Liver (tissue), 8 donors: ENCODE measurements at regions not wholly inside any gene's neighbourhood (a gene's known extent, or its start where the extent isn't known, plus 50 kb on each side); places are given as distances from the start of the nearest gene placed in this dataset.

Experiments
- DNase-seq: peaks from one replicate; pipeline ENCODE4 v3.0.0-alpha.2; 2017; ENCODE audit warnings: low spot score
- H3K27ac ChIP-seq, 2 donors: one replicate each; pipeline ENCODE4 v1.7.0; 2013; ENCODE audit warnings: inconsistent platforms in 2 of 2, low read length in 2 of 2, control low read depth in 1 of 2, low read depth in 1 of 2, mild to moderate bottlenecking in 1 of 2
- H3K27me3 ChIP-seq, 4 donors: one replicate each; pipeline versions ENCODE4 v1.6.1 to v1.7.0; 2013; ENCODE audit warnings: low read length in 3 of 4, inconsistent platforms in 1 of 4, mild to moderate bottlenecking in 1 of 4, moderate library complexity in 1 of 4; ENCODE audit not compliant: control insufficient read depth in 4 of 4, insufficient read depth in 4 of 4
- H3K36me3 ChIP-seq, 4 donors: one replicate each; pipeline versions ENCODE4 v1.6.1 to v1.7.0; 2013; ENCODE audit warnings: low read length in 3 of 4, mild to moderate bottlenecking in 3 of 4, low read depth in 1 of 4, moderate library complexity in 1 of 4; ENCODE audit not compliant: control insufficient read depth in 4 of 4, insufficient read depth in 3 of 4
- H3K4me1 ChIP-seq, 4 donors: one replicate each; pipeline versions ENCODE4 v1.6.1 to v1.7.0; 2013; ENCODE audit warnings: low read length in 3 of 4, mild to moderate bottlenecking in 3 of 4, moderate library complexity in 1 of 4; ENCODE audit not compliant: control insufficient read depth in 4 of 4, insufficient read depth in 4 of 4
- H3K4me3 ChIP-seq, 3 donors: one replicate each; pipeline versions ENCODE4 v1.6.1 to v1.7.0; 2013; ENCODE audit warnings: low read length in 3 of 3, control low read depth in 1 of 3, low read depth in 1 of 3, mild to moderate bottlenecking in 1 of 3
- H3K9ac ChIP-seq, 2 donors: one replicate each; pipeline ENCODE4 v1.7.0; 2013; ENCODE audit warnings: low read length in 2 of 2, mild to moderate bottlenecking in 2 of 2, moderate library complexity in 2 of 2, control low read depth in 1 of 2, low read depth in 1 of 2
- H3K9me3 ChIP-seq, 4 donors: one replicate each; pipeline versions ENCODE4 v1.6.1 to v1.7.0; 2013; ENCODE audit warnings: low read length in 3 of 4; ENCODE audit not compliant: control insufficient read depth in 4 of 4
- EGR1 ChIP-seq, 2 donors: IDR thresholded peaks; 2 replicates each; pipeline ENCODE4 v1.6.1; 2016 to 2018; ENCODE audit warnings: antibody characterized with exemption in 2 of 2, low read depth in 2 of 2
- FOXA1 ChIP-seq: IDR thresholded peaks from 2 replicates; pipeline ENCODE4 v1.6.1; 2016; ENCODE audit warnings: antibody characterized with exemption
- FOXA2 ChIP-seq: IDR thresholded peaks from 2 replicates; pipeline ENCODE4 v1.6.1; 2016; ENCODE audit warnings: antibody characterized with exemption
- GABPA ChIP-seq, 2 donors: IDR thresholded peaks in 1 of 2; conservative IDR thresholded peaks in 1 of 2; 2 replicates each; pipeline ENCODE4 v1.6.1; 2016; ENCODE audit warnings: antibody characterized with exemption in 2 of 2, mild to moderate bottlenecking in 1 of 2, moderate library complexity in 1 of 2
- HNF4A ChIP-seq, 2 donors: conservative IDR thresholded peaks; 2 replicates each; pipeline ENCODE4 v1.6.1; 2016; ENCODE audit warnings: antibody characterized with exemption in 2 of 2, mild to moderate bottlenecking in 2 of 2
- HNF4G ChIP-seq: IDR thresholded peaks from 2 replicates; pipeline ENCODE4 v1.6.1; 2016; ENCODE audit warnings: antibody characterized with exemption
- JUND ChIP-seq, 2 donors: IDR thresholded peaks; 2 replicates each; pipeline ENCODE4 v1.6.1; 2016; ENCODE audit warnings: antibody characterized with exemption in 2 of 2
- MAX ChIP-seq: IDR thresholded peaks from 2 replicates; pipeline ENCODE4 v1.6.1; 2016; ENCODE audit warnings: antibody characterized with exemption
- NR2F2 ChIP-seq: IDR thresholded peaks from 2 replicates; pipeline ENCODE4 v1.6.1; 2016; ENCODE audit warnings: antibody characterized with exemption
- RAD21 ChIP-seq, 2 donors: IDR thresholded peaks; 2 replicates each; pipeline ENCODE4 v1.6.1; 2016; ENCODE audit warnings: antibody characterized with exemption in 2 of 2, mild to moderate bottlenecking in 2 of 2
- RXRA ChIP-seq, 2 donors: IDR thresholded peaks; 2 replicates each; pipeline ENCODE4 v1.6.1; 2017 to 2018; ENCODE audit warnings: antibody characterized with exemption in 2 of 2, mild to moderate bottlenecking in 1 of 2
- SP1 ChIP-seq: IDR thresholded peaks from 2 replicates; pipeline ENCODE4 v1.6.1; 2018; ENCODE audit warnings: antibody characterized with exemption, mild to moderate bottlenecking
- YY1 ChIP-seq: IDR thresholded peaks from 2 replicates; pipeline ENCODE4 v1.6.1; 2016; ENCODE audit warnings: antibody characterized with exemption, mild to moderate bottlenecking
- ZBTB33 ChIP-seq: IDR thresholded peaks from 2 replicates; pipeline ENCODE4 v1.6.1; 2016; ENCODE audit warnings: antibody characterized with exemption
- WGBS: extraction: QIAGEN DNeasy Blood & Tissue Kit; methylation state at CpG from one replicate; pipeline ENCODE4 v1.1.7; 2013; 5-methylcytosine and 5-hydroxymethylcytosine counted together
- TF ChIP-seq, protein P1 (sequence below): IDR thresholded peaks from 2 replicates; pipeline ENCODE4 v1.6.1; 2016; ENCODE audit warnings: antibody characterized with exemption, mild to moderate bottlenecking
- TF ChIP-seq, protein P2 (sequence below): IDR thresholded peaks from 2 replicates; pipeline ENCODE4 v1.6.1; 2016; ENCODE audit warnings: antibody characterized with exemption
- TF ChIP-seq, protein P3 (sequence below): fragments of 150-350 bp; IDR thresholded peaks from 2 replicates; pipeline ENCODE4 v1.5.1; 2017; ENCODE audit warnings: improper control_type of control experiment, low read depth, low read length; ENCODE audit not compliant: missing input control
- donor health status: healthy.
- donor health status: healthy.
- donor health status: healthy.
- donor health status: healthy.
- donor health status: healthy.

- no peak overlapping the region for H3K4me3 ChIP-seq
- H3K36me3 ChIP-seq: no peaks in the 10 kb centered on the region
- H3K27ac ChIP-seq: no peak overlapping the region
- TF ChIP-seq, protein P1, sequence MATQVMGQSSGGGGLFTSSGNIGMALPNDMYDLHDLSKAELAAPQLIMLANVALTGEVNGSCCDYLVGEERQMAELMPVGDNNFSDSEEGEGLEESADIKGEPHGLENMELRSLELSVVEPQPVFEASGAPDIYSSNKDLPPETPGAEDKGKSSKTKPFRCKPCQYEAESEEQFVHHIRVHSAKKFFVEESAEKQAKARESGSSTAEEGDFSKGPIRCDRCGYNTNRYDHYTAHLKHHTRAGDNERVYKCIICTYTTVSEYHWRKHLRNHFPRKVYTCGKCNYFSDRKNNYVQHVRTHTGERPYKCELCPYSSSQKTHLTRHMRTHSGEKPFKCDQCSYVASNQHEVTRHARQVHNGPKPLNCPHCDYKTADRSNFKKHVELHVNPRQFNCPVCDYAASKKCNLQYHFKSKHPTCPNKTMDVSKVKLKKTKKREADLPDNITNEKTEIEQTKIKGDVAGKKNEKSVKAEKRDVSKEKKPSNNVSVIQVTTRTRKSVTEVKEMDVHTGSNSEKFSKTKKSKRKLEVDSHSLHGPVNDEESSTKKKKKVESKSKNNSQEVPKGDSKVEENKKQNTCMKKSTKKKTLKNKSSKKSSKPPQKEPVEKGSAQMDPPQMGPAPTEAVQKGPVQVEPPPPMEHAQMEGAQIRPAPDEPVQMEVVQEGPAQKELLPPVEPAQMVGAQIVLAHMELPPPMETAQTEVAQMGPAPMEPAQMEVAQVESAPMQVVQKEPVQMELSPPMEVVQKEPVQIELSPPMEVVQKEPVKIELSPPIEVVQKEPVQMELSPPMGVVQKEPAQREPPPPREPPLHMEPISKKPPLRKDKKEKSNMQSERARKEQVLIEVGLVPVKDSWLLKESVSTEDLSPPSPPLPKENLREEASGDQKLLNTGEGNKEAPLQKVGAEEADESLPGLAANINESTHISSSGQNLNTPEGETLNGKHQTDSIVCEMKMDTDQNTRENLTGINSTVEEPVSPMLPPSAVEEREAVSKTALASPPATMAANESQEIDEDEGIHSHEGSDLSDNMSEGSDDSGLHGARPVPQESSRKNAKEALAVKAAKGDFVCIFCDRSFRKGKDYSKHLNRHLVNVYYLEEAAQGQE: no peak
- TF ChIP-seq MAX (no peak), ZBTB33 (no peak), RXRA (IDR thresholded peaks at IDR 0.05) (no peak), YY1 (no peak), RAD21 (IDR thresholded peaks at IDR 0.05) (no peak), FOXA1 (no peak), NR2F2 (no peak), JUND (IDR thresholded peaks at IDR 0.05) (no peak), EGR1 (IDR thresholded peaks at IDR 0.05; ENCODE audit: low read depth in 2 of 2) (no peak), SP1 (no peak)
- TF ChIP-seq, protein P2, sequence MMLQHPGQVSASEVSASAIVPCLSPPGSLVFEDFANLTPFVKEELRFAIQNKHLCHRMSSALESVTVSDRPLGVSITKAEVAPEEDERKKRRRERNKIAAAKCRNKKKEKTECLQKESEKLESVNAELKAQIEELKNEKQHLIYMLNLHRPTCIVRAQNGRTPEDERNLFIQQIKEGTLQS: no peak
- peaks cover 0 to under 1% (median 0%) of the 10 kb centered on the region in 4 donors for H3K4me1 ChIP-seq
- WGBS: 76% methylated on average over 13 of the region's 13 CpGs
- DNase-seq: no peak
- no peaks in the 10 kb centered on the region for H3K9me3 ChIP-seq
- H3K9ac ChIP-seq: no peak overlapping the region
- H3K27me3 ChIP-seq: no peaks in the 10 kb centered on the region
Observed at GRCh38 chr11:129723146-129723760, 92.4 kb upstream of the TMEM45B start.

DNA sequence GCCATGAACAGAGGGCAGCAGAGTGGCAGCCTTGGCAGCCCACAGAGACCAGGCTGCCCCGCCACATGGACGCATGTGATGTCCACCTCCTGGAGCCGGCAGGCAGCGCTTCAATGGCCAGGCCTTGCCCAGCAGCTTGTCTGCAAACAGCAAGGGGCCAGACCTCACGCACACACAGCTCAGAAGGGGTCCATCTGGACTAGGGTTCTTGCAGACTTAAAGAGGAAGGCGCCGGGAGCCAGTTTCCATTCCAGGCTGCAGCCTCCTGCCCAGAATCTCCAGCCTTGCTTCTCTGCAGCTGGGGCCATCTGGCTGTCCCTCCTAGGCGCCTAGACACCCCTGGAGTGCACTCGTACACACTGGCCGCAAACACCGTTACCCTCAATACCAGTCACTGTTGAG is 91.9 kb upstream of the TMEM45B start:
- H3K27ac ChIP-seq: no peak overlapping the region
- H3K27me3 ChIP-seq: no peaks in the 10 kb centered on the region
- no peaks in the 10 kb centered on the region for H3K36me3 ChIP-seq
- H3K4me3 ChIP-seq: no peak overlapping the region
- 85% methylated on average over 11 of the region's 11 CpGs for WGBS
- peaks cover 0 to 6% (median under 1%) of the 10 kb centered on the region in 4 donors for H3K4me1 ChIP-seq
- DNase-seq: no peak
- H3K9ac ChIP-seq: no peak overlapping the region
- H3K9me3 ChIP-seq: no peaks in the 10 kb centered on the region
- no peak for TF ChIP-seq ZBTB33
- TF ChIP-seq MAX: no peak
- no peak for TF ChIP-seq FOXA1
- TF ChIP-seq JUND (IDR thresholded peaks at IDR 0.05): no peak
- no peak for TF ChIP-seq SP1
- no peak for TF ChIP-seq HNF4A (conservative IDR thresholded peaks at IDR 0.05)
- no peak for TF ChIP-seq FOXA2
- TF ChIP-seq, protein P3, sequence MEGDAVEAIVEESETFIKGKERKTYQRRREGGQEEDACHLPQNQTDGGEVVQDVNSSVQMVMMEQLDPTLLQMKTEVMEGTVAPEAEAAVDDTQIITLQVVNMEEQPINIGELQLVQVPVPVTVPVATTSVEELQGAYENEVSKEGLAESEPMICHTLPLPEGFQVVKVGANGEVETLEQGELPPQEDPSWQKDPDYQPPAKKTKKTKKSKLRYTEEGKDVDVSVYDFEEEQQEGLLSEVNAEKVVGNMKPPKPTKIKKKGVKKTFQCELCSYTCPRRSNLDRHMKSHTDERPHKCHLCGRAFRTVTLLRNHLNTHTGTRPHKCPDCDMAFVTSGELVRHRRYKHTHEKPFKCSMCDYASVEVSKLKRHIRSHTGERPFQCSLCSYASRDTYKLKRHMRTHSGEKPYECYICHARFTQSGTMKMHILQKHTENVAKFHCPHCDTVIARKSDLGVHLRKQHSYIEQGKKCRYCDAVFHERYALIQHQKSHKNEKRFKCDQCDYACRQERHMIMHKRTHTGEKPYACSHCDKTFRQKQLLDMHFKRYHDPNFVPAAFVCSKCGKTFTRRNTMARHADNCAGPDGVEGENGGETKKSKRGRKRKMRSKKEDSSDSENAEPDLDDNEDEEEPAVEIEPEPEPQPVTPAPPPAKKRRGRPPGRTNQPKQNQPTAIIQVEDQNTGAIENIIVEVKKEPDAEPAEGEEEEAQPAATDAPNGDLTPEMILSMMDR: no peak
- TF ChIP-seq, protein P1: no peak
- no peak for TF ChIP-seq HNF4G
- TF ChIP-seq GABPA (IDR thresholded peaks at IDR 0.05 in 1 of 2, conservative IDR thresholded peaks at IDR 0.05 in 1 of 2): no peak
- no peak for TF ChIP-seq NR2F2
- TF ChIP-seq YY1: no peak
- TF ChIP-seq EGR1 (IDR thresholded peaks at IDR 0.05; ENCODE audit: low read depth in 2 of 2): no peak
- no peak for TF ChIP-seq RAD21 (IDR thresholded peaks at IDR 0.05)
